ENCODE measurements at regions not wholly inside any gene's neighbourhood (a gene's known extent, or its start where the extent isn't known, plus 50 kb on each side); places are given as distances from the start of the nearest gene placed in this dataset.

DNA sequence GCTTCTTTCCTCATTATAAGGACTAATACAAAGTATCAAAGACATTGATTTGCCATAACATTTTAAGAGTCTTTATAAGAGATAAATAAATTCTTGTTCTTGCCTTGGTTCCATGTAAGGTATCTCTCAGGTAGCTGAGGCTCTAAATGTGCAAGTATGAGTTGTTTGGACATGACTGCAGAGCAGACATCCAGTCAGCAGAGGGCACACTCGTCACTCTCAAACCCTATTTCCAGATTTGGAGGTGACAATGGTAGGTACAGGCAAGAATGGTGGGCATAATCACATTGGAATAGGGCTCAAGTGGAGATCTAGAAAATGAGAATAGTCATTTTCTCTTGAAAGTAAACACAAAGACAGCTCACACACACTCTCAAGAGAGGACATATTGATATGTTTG lies 133.3 kb upstream of the ZIC3 start:
- TF ChIP-seq NFIC (IDR thresholded peaks at IDR 0.05; ENCODE audit: low read depth, low read length) (no peak), KAT2A (conservative IDR thresholded peaks at IDR 0.05; ENCODE audit: control insufficient read depth, low read depth, low read length) (no peak), RAD21 (IDR thresholded peaks at IDR 0.05; ENCODE audit: insufficient read depth, low read depth, low read length) (peak; percentile 56)
- TF ChIP-seq, protein P1, sequence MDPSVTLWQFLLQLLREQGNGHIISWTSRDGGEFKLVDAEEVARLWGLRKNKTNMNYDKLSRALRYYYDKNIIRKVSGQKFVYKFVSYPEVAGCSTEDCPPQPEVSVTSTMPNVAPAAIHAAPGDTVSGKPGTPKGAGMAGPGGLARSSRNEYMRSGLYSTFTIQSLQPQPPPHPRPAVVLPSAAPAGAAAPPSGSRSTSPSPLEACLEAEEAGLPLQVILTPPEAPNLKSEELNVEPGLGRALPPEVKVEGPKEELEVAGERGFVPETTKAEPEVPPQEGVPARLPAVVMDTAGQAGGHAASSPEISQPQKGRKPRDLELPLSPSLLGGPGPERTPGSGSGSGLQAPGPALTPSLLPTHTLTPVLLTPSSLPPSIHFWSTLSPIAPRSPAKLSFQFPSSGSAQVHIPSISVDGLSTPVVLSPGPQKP (IDR thresholded peaks at IDR 0.05; ENCODE audit: low read depth, low read length), result no peak
